SU-DHL-6 (cell line): ENCODE measurements at regions not wholly inside any gene's neighbourhood (a gene's known extent, or its start where the extent isn't known, plus 50 kb on each side); places are given as distances from the start of the nearest gene placed in this dataset.

Experiments
- H2AFZ ChIP-seq: fragments of 200-600 bp; sonication (generic); 2 replicates; pipeline ENCODE4 v1.6.1; 2014; ENCODE audit warnings: low read depth, mild to moderate bottlenecking, moderate library complexity, mixed read lengths, antibody characterized with exemption, low read length; ENCODE audit not compliant: severe bottlenecking
- H3F3A ChIP-seq: fragments of 200-600 bp; shearing (Covaris generic); 2 replicates; pipeline ENCODE4 v1.6.0; 2016; ENCODE audit warnings: antibody characterized with exemption, mild to moderate bottlenecking; ENCODE audit not compliant: insufficient read depth
- H3K27ac ChIP-seq: fragments of 200-600 bp; sonication (generic); 2 replicates; pipeline ENCODE4 v1.5.1; 2016; ENCODE audit warnings: low read depth, mild to moderate bottlenecking, low read length, moderate library complexity, mixed read lengths
- H3K27me3 ChIP-seq: fragments of 200-600 bp; sonication (generic), shearing (Covaris generic); 2 replicates; pipeline ENCODE4 v1.6.0; 2014; ENCODE audit warnings: mild to moderate bottlenecking, low read length
- H3K36me3 ChIP-seq: fragments of 200-600 bp; sonication (generic); 2 replicates; pipeline ENCODE4 v1.6.1; 2014; ENCODE audit warnings: mild to moderate bottlenecking, low read length, mixed read lengths
- H3K4me2 ChIP-seq: fragments of 300-600, 200-600 bp; shearing (Covaris generic), sonication (generic); 2 replicates; pipeline ENCODE4 v1.6.0; 2014; ENCODE audit warnings: low read length, low read depth, mild to moderate bottlenecking; ENCODE audit not compliant: poor library complexity, severe bottlenecking
- H3K4me3 ChIP-seq: fragments of 200-600 bp; sonication (generic); 2 replicates; pipeline ENCODE4 v1.5.1; 2014; ENCODE audit warnings: antibody characterized with exemption, low read length, mild to moderate bottlenecking, mixed read lengths; ENCODE audit not compliant: insufficient read depth, poor library complexity, severe bottlenecking
- H3K79me2 ChIP-seq: fragments of 200-600 bp; sonication (generic); 2 replicates; pipeline ENCODE4 v1.6.1; 2014; ENCODE audit warnings: mild to moderate bottlenecking, low read length, moderate library complexity; ENCODE audit not compliant: insufficient read depth
- H3K9ac ChIP-seq: fragments of 200-600 bp; sonication (generic); 2 replicates; pipeline ENCODE4 v1.7.0; 2014; ENCODE audit warnings: mild to moderate bottlenecking, low read length
- H3K9me2 ChIP-seq: fragments of 200-600 bp; sonication (generic); replicated peaks from 2 replicates; pipeline ENCODE4 v1.6.1; 2014; ENCODE audit warnings: low read length; ENCODE audit not compliant: insufficient read depth
- H3K9me3 ChIP-seq: fragments of 200-600 bp; sonication (generic); 2 replicates; pipeline ENCODE4 v1.6.1; 2014; ENCODE audit warnings: low read length, mixed read lengths; ENCODE audit not compliant: insufficient read depth
- H4K20me1 ChIP-seq: fragments of 200-600 bp; sonication (generic); 2 replicates; pipeline ENCODE4 v1.6.1; 2014; ENCODE audit warnings: low read depth, mild to moderate bottlenecking, antibody characterized with exemption, low read length, moderate library complexity, mixed read lengths
- CTCF ChIP-seq: fragments of 200-600 bp; sonication (generic); IDR thresholded peaks from one replicate; pipeline ENCODE4 v1.5.1; 2017; ENCODE audit warnings: antibody characterized with exemption, mild to moderate bottlenecking, low read length, moderate library complexity; ENCODE audit not compliant: insufficient read depth, poor library complexity, severe bottlenecking
- EZH2phosphoT487 ChIP-seq: fragments of 200-600 bp; sonication (generic), shearing (Covaris generic); conservative IDR thresholded peaks from 2 replicates; pipeline ENCODE4 v1.6.1; 2018; ENCODE audit warnings: mild to moderate bottlenecking, antibody characterized with exemption, low read length, moderate library complexity, mixed read lengths

GRCh38 chr10:129104266-129105045 is 362.6 kb upstream of the MGMT start:
- Histone ChIP-seq H3K36me3 (no peaks in the 10 kb centered on the region), H4K20me1 (no peaks in the 10 kb centered on the region), H3K27me3 (no peaks in the 10 kb centered on the region), H3K9me2 (no peaks in the 10 kb centered on the region), H3K79me2 (no peaks in the 10 kb centered on the region), H3K27ac (no peak overlapping the region), H3K9ac (no peak overlapping the region), H3K9me3 (no peaks in the 10 kb centered on the region), H3K4me3 (no peak overlapping the region), H2AFZ (no peak overlapping the region), H3K4me2 (no peak overlapping the region), H3F3A (no peaks in the 10 kb centered on the region)
- TF ChIP-seq CTCF (no peak), EZH2phosphoT487 (no peak)

GRCh38 chr10:129105266-129105665 is 361.8 kb upstream of the MGMT start:
- H3K27ac ChIP-seq = no peak overlapping the region

GRCh38 chr10:129106314-129106713 is 360.7 kb upstream of the MGMT start:
- H3K36me3 ChIP-seq = no peaks in the 10 kb centered on the region
- H4K20me1 ChIP-seq = no peaks in the 10 kb centered on the region
- H3K27ac ChIP-seq = no peak overlapping the region
- no peaks in the 10 kb centered on the region for H3K9me2 ChIP-seq
- no peak overlapping the region for H2AFZ ChIP-seq
- no peaks in the 10 kb centered on the region for H3F3A ChIP-seq
- H3K79me2 ChIP-seq = no peaks in the 10 kb centered on the region
- no peaks in the 10 kb centered on the region for H3K9me3 ChIP-seq
- H3K27me3 ChIP-seq = no peaks in the 10 kb centered on the region
- no peak overlapping the region for H3K4me2 ChIP-seq
- no peak overlapping the region for H3K9ac ChIP-seq
- no peak overlapping the region for H3K4me3 ChIP-seq
- TF ChIP-seq EZH2phosphoT487 (no peak), CTCF (no peak)

More at GRCh38 chr10:129105266-129105665, 361.8 kb upstream of the MGMT start:
- Histone ChIP-seq H3K9ac (no peak overlapping the region), H3K9me3 (no peaks in the 10 kb centered on the region), H3K4me3 (no peak overlapping the region), H3K9me2 (no peaks in the 10 kb centered on the region), H3K79me2 (no peaks in the 10 kb centered on the region), H3K27me3 (no peaks in the 10 kb centered on the region), H3F3A (no peaks in the 10 kb centered on the region), H2AFZ (no peak overlapping the region), H4K20me1 (no peaks in the 10 kb centered on the region), H3K4me2 (no peak overlapping the region), H3K36me3 (no peaks in the 10 kb centered on the region)
- TF ChIP-seq EZH2phosphoT487 = no peak
- TF ChIP-seq CTCF = no peak
